ENCODE measurements at regions not wholly inside any gene's neighbourhood (a gene's known extent, or its start where the extent isn't known, plus 50 kb on each side); places are given as distances from the start of the nearest gene placed in this dataset.

GRCh38 chrX:40278340-40279090, 180.8 kb upstream of the BCOR start:
- TF ChIP-seq TAF1 (IDR thresholded peaks at IDR 0.05; ENCODE audit: low read depth): no peak
- TF ChIP-seq CTCF (IDR thresholded peaks at IDR 0.05; ENCODE audit: poor library complexity, severe bottlenecking): no peak
- no peak for TF ChIP-seq SMC3 (conservative IDR thresholded peaks at IDR 0.05; ENCODE audit: poor library complexity)
- TF ChIP-seq EZH2 (IDR thresholded peaks at IDR 0.05; ENCODE audit: borderline replicate concordance, insufficient read depth, low read length, poor library complexity, severe bottlenecking): no peak
- TF ChIP-seq EP300 (conservative IDR thresholded peaks at IDR 0.05; ENCODE audit: poor library complexity, severe bottlenecking): no peak
- no peak for TF ChIP-seq RAD21 (conservative IDR thresholded peaks at IDR 0.05)
- no peak for TF ChIP-seq MXI1 (conservative IDR thresholded peaks at IDR 0.05; ENCODE audit: poor library complexity, severe bottlenecking)
- no peak for TF ChIP-seq REST (IDR thresholded peaks at IDR 0.05; ENCODE audit: borderline replicate concordance)
- no peak for TF ChIP-seq POLR2AphosphoS5 (IDR thresholded peaks at IDR 0.05)
- Histone ChIP-seq H3K9me3 (ENCODE audit: low read length) (no peaks in the 10 kb centered on the region), H3K79me2 (replicated peaks; ENCODE audit: insufficient read depth, low read length) (no peaks in the 10 kb centered on the region), H3K27ac (ENCODE audit: low read length) (no peak overlapping the region), H3K9ac (ENCODE audit: low read length) (no peak overlapping the region), H2AFZ (ENCODE audit: low read depth, low read length) (no peak overlapping the region), H3K36me3 (ENCODE audit: insufficient read depth, low read length) (no peaks in the 10 kb centered on the region), H3K4me2 (ENCODE audit: low read length) (no peak overlapping the region), H3F3A (ENCODE audit: insufficient read depth, low read length, poor library complexity, severe bottlenecking) (no peaks in the 10 kb centered on the region), H3K9me2 (ENCODE audit: insufficient read depth, low read length) (no peaks in the 10 kb centered on the region), H3K4me3 (ENCODE audit: low read length) (no peak overlapping the region), H4K20me1 (ENCODE audit: insufficient read depth) (no peaks in the 10 kb centered on the region), H3K27me3 (ENCODE audit: insufficient read depth, low read depth, low read length) (no peaks in the 10 kb centered on the region)

- no peak overlapping the region for H3K9ac ChIP-seq (ENCODE audit: low read length)
- no peaks in the 10 kb centered on the region for H3K79me2 ChIP-seq (replicated peaks; ENCODE audit: insufficient read depth, low read length)
- no peak overlapping the region for H3K4me3 ChIP-seq (ENCODE audit: low read length)
- no peaks in the 10 kb centered on the region for H3F3A ChIP-seq (ENCODE audit: insufficient read depth, low read length, poor library complexity, severe bottlenecking)
- no peaks in the 10 kb centered on the region for H3K36me3 ChIP-seq (ENCODE audit: insufficient read depth, low read length)
- no peak overlapping the region for H2AFZ ChIP-seq (ENCODE audit: low read depth, low read length)
- no peaks in the 10 kb centered on the region for H4K20me1 ChIP-seq (ENCODE audit: insufficient read depth)
- H3K27ac ChIP-seq (ENCODE audit: low read length): no peak overlapping the region
- no peak for TF ChIP-seq CTCF (IDR thresholded peaks at IDR 0.05; ENCODE audit: poor library complexity, severe bottlenecking)
- TF ChIP-seq EP300 (conservative IDR thresholded peaks at IDR 0.05; ENCODE audit: poor library complexity, severe bottlenecking): no peak
- no peak for TF ChIP-seq EZH2 (IDR thresholded peaks at IDR 0.05; ENCODE audit: borderline replicate concordance, insufficient read depth, low read length, poor library complexity, severe bottlenecking)
- TF ChIP-seq RAD21 (conservative IDR thresholded peaks at IDR 0.05): no peak
- TF ChIP-seq POLR2AphosphoS5 (IDR thresholded peaks at IDR 0.05): no peak
- TF ChIP-seq TAF1 (IDR thresholded peaks at IDR 0.05; ENCODE audit: low read depth): no peak
- H3K9me2 ChIP-seq (ENCODE audit: insufficient read depth, low read length): no peaks in the 10 kb centered on the region
- H3K27me3 ChIP-seq (ENCODE audit: insufficient read depth, low read depth, low read length): no peaks in the 10 kb centered on the region
- no peaks in the 10 kb centered on the region for H3K9me3 ChIP-seq (ENCODE audit: low read length)
- H3K4me2 ChIP-seq (ENCODE audit: low read length): no peak overlapping the region
Observed at GRCh38 chrX:40277672-40278071, 179.9 kb upstream of the BCOR start.

Data from neural cell (in vitro differentiated cells).